ENCODE measurements at regions not wholly inside any gene's neighbourhood (a gene's known extent, or its start where the extent isn't known, plus 50 kb on each side); places are given as distances from the start of the nearest gene placed in this dataset.

- no peak for DNase-seq
- peaks cover 15% of the 10 kb centered on the region for H3K27me3 ChIP-seq (ENCODE audit: low read depth)
- intact Hi-C loops (cut with micrococcal nuclease) = no loop called here
- no peak overlapping the region for H3K27ac ChIP-seq (replicated peaks)
- TF ChIP-seq CTCF (IDR thresholded peaks at IDR 0.05; ENCODE audit: borderline replicate concordance) = no peak
- H3K9me3 ChIP-seq (replicated peaks) = no peaks in the 10 kb centered on the region
- H3K4me3 ChIP-seq = no peak overlapping the region
- H3K4me1 ChIP-seq = no peaks in the 10 kb centered on the region
- H3K36me3 ChIP-seq = no peaks in the 10 kb centered on the region
Observed at GRCh38 chr11:127448101-127448500, 447.5 kb upstream of the KIRREL3 start.

GRCh38 chr11:127445476-127445875, 444.9 kb upstream of the KIRREL3 start:
- Histone ChIP-seq H3K4me1 (no peaks in the 10 kb centered on the region), H3K9me3 (replicated peaks) (no peaks in the 10 kb centered on the region), H3K27me3 (ENCODE audit: low read depth) (peaks cover 15% of the 10 kb centered on the region), H3K36me3 (no peaks in the 10 kb centered on the region), H3K27ac (replicated peaks) (no peak overlapping the region), H3K4me3 (no peak overlapping the region)
- DNase-seq = peak; percentile 16
- intact Hi-C loops (cut with micrococcal nuclease) = no loop called here
- TF ChIP-seq CTCF (IDR thresholded peaks at IDR 0.05; ENCODE audit: borderline replicate concordance) = no peak

- H3K27ac ChIP-seq (replicated peaks) = peak overlapping the region; percentile 33
- H3K27me3 ChIP-seq (ENCODE audit: low read depth) = peaks cover 15% of the 10 kb centered on the region
- H3K4me3 ChIP-seq = no peak overlapping the region
- H3K4me1 ChIP-seq = no peaks in the 10 kb centered on the region
- DNase-seq = no peak
- H3K9me3 ChIP-seq (replicated peaks) = no peaks in the 10 kb centered on the region
- TF ChIP-seq CTCF (IDR thresholded peaks at IDR 0.05; ENCODE audit: borderline replicate concordance) = no peak
- intact Hi-C loops (cut with micrococcal nuclease) = no loop called here
- H3K36me3 ChIP-seq = no peaks in the 10 kb centered on the region
Observed at GRCh38 chr11:127443297-127443696, 442.7 kb upstream of the KIRREL3 start.

GRCh38 chr11:127440616-127441015, 440.0 kb upstream of the KIRREL3 start:
- H3K36me3 ChIP-seq = no peaks in the 10 kb centered on the region
- no peaks in the 10 kb centered on the region for H3K4me1 ChIP-seq
- no peak for TF ChIP-seq CTCF (IDR thresholded peaks at IDR 0.05; ENCODE audit: borderline replicate concordance)
- no peak for DNase-seq
- H3K27ac ChIP-seq (replicated peaks) = no peak overlapping the region
- no peak overlapping the region for H3K4me3 ChIP-seq
- no peaks in the 10 kb centered on the region for H3K9me3 ChIP-seq (replicated peaks)
- intact Hi-C loops (cut with micrococcal nuclease) = no loop called here
- H3K27me3 ChIP-seq (ENCODE audit: low read depth) = no peaks in the 10 kb centered on the region

- TF ChIP-seq CTCF (IDR thresholded peaks at IDR 0.05; ENCODE audit: borderline replicate concordance) = no peak
- no peak overlapping the region for H3K4me3 ChIP-seq
- no peak overlapping the region for H3K27ac ChIP-seq (replicated peaks)
- no peaks in the 10 kb centered on the region for H3K27me3 ChIP-seq (ENCODE audit: low read depth)
- H3K9me3 ChIP-seq (replicated peaks) = no peaks in the 10 kb centered on the region
- DNase-seq = no peak
- H3K4me1 ChIP-seq = no peaks in the 10 kb centered on the region
- H3K36me3 ChIP-seq = no peaks in the 10 kb centered on the region
- intact Hi-C loops (cut with micrococcal nuclease) = no loop called here
Observed at GRCh38 chr11:127425281-127425680, 424.7 kb upstream of the KIRREL3 start.

- intact Hi-C loops (cut with micrococcal nuclease) = no loop called here
Observed at GRCh38 chr11:127424661-127425060, 424.1 kb upstream of the KIRREL3 start.

More at GRCh38 chr11:127424661-127425060, 424.1 kb upstream of the KIRREL3 start:
- no peak overlapping the region for H3K27ac ChIP-seq (replicated peaks)
- TF ChIP-seq CTCF (IDR thresholded peaks at IDR 0.05; ENCODE audit: borderline replicate concordance) = no peak
- no peaks in the 10 kb centered on the region for H3K4me1 ChIP-seq
- no peaks in the 10 kb centered on the region for H3K36me3 ChIP-seq
- H3K27me3 ChIP-seq (ENCODE audit: low read depth) = no peaks in the 10 kb centered on the region
- no peaks in the 10 kb centered on the region for H3K9me3 ChIP-seq (replicated peaks)
- no peak for DNase-seq
- H3K4me3 ChIP-seq = no peak overlapping the region

Measured in left ventricle myocardium inferior (tissue), 1 donor.